ENCODE measurements at regions not wholly inside any gene's neighbourhood (a gene's known extent, or its start where the extent isn't known, plus 50 kb on each side); places are given as distances from the start of the nearest gene placed in this dataset.

DNA sequence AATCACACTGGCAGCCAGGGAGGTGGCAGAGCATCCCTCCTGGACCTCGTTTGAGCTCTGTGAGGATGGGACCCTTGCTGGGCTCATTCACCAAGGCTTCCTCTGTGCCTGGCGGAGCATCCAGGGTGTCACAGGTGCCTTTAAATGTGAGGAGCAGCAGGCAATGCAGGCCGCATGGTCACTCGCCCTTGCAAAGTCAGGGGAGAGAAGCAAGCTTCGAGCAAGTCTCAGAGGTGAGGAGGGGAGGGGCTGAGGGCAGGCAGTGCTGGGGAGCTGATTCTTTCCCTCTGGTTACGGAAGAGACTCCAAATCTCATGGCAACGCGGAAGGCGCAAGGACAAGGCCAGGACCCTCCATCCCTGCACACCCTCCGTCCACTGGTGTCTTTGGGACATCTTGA, 182.7 kb upstream of the PMEPA1 start:
- no peaks in the 10 kb centered on the region for H3K9me3 Mint-ChIP-seq
- H3K4me3 Mint-ChIP-seq = no peak overlapping the region
- no peak overlapping the region for H3K27ac Mint-ChIP-seq
- peaks cover 13% of the 10 kb centered on the region for H3K27me3 Mint-ChIP-seq
- no peaks in the 10 kb centered on the region for H3K36me3 Mint-ChIP-seq (ENCODE audit: low read depth)
- no peaks in the 10 kb centered on the region for H3K4me1 Mint-ChIP-seq (ENCODE audit: low read depth)

GRCh38 chr20:57891014-57891413, 181.2 kb upstream of the PMEPA1 start:
- Mint-ChIP-seq H3K4me1 (ENCODE audit: low read depth) (no peaks in the 10 kb centered on the region), H3K9me3 (no peaks in the 10 kb centered on the region), H3K27ac (no peak overlapping the region), H3K4me3 (no peak overlapping the region), H3K36me3 (ENCODE audit: low read depth) (no peaks in the 10 kb centered on the region), H3K27me3 (peaks cover 16% of the 10 kb centered on the region)

DNA sequence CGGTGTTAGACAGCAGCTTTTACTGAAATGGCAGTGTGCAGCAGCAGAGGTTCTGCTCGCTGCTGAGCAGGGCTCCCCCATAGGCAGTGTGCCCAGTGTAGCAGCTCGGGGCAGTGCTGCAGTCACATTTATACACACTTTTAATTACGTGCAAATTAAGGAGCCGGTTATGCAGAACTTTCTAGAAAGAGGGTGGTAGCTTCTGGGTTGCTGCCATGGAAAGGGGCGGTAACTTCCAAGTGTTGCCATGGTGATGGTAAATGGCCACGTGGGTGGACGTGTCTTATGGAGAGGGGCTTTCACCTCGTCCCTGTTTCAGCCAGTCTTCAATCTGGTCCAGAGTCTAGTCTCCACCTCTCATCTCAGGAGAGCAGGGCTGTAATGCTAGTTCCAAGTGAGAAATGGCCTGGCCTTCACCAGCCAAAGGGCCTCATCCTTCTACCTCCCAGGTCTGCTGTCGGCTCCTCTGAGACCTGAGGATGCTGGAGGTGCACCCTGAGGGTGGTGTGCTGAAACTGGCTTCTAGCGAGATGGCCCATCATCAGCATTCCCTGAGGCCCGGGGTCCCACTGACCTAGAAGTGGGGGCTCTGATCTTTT, 180.5 kb upstream of the PMEPA1 start:
- no peak overlapping the region for H3K27ac Mint-ChIP-seq
- no peaks in the 10 kb centered on the region for H3K4me1 Mint-ChIP-seq (ENCODE audit: low read depth)
- H3K9me3 Mint-ChIP-seq = no peaks in the 10 kb centered on the region
- H3K36me3 Mint-ChIP-seq (ENCODE audit: low read depth) = no peaks in the 10 kb centered on the region
- peaks cover 16% of the 10 kb centered on the region for H3K27me3 Mint-ChIP-seq
- H3K4me3 Mint-ChIP-seq = no peak overlapping the region

- H3K4me1 Mint-ChIP-seq (ENCODE audit: low read depth) = no peaks in the 10 kb centered on the region
- H3K27me3 Mint-ChIP-seq = peaks cover 15% of the 10 kb centered on the region
- H3K27ac Mint-ChIP-seq = no peak overlapping the region
- H3K4me3 Mint-ChIP-seq = no peak overlapping the region
- H3K36me3 Mint-ChIP-seq (ENCODE audit: low read depth) = no peaks in the 10 kb centered on the region
- no peaks in the 10 kb centered on the region for H3K9me3 Mint-ChIP-seq
These were observed 178.8 kb upstream of the PMEPA1 start for GRCh38 chr20:57888591-57888990.

GRCh38 chr20:57884956-57885355, 175.1 kb upstream of the PMEPA1 start:
- H3K9me3 Mint-ChIP-seq = no peaks in the 10 kb centered on the region
- no peak overlapping the region for H3K4me3 Mint-ChIP-seq
- no peaks in the 10 kb centered on the region for H3K36me3 Mint-ChIP-seq (ENCODE audit: low read depth)
- peaks cover 10% of the 10 kb centered on the region for H3K27me3 Mint-ChIP-seq
- H3K27ac Mint-ChIP-seq = no peak overlapping the region
- no peaks in the 10 kb centered on the region for H3K4me1 Mint-ChIP-seq (ENCODE audit: low read depth)

- Mint-ChIP-seq H3K4me3 (no peak overlapping the region), H3K4me1 (ENCODE audit: low read depth) (no peaks in the 10 kb centered on the region), H3K27ac (no peak overlapping the region), H3K36me3 (ENCODE audit: low read depth) (no peaks in the 10 kb centered on the region), H3K27me3 (peaks cover 6% of the 10 kb centered on the region), H3K9me3 (no peaks in the 10 kb centered on the region)
These were observed 173.9 kb upstream of the PMEPA1 start for GRCh38 chr20:57883761-57884160.

DNA sequence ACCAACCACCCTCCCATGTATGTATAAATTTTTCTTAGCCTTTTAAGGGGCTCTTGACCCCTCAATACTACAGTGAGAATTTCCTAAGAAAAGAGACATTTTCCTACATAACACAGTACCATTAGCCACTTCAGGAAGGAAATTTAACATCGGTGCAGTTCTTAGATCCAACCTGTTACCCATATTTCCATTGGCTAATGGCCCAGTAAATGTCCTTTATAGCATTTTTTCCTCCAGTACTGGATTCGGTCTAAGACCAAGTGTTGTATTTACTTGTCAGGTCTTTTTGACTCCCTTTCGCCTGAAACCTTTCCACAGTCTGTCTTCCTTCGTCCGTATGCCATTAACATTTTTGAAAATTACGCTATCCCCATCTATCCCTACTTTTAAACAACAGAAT, 173.4 kb upstream of the PMEPA1 start:
- no peaks in the 10 kb centered on the region for H3K4me1 Mint-ChIP-seq (ENCODE audit: low read depth)
- H3K27ac Mint-ChIP-seq = no peak overlapping the region
- no peak overlapping the region for H3K4me3 Mint-ChIP-seq
- H3K27me3 Mint-ChIP-seq = peaks cover 6% of the 10 kb centered on the region
- H3K9me3 Mint-ChIP-seq = no peaks in the 10 kb centered on the region
- H3K36me3 Mint-ChIP-seq (ENCODE audit: low read depth) = no peaks in the 10 kb centered on the region

DNA sequence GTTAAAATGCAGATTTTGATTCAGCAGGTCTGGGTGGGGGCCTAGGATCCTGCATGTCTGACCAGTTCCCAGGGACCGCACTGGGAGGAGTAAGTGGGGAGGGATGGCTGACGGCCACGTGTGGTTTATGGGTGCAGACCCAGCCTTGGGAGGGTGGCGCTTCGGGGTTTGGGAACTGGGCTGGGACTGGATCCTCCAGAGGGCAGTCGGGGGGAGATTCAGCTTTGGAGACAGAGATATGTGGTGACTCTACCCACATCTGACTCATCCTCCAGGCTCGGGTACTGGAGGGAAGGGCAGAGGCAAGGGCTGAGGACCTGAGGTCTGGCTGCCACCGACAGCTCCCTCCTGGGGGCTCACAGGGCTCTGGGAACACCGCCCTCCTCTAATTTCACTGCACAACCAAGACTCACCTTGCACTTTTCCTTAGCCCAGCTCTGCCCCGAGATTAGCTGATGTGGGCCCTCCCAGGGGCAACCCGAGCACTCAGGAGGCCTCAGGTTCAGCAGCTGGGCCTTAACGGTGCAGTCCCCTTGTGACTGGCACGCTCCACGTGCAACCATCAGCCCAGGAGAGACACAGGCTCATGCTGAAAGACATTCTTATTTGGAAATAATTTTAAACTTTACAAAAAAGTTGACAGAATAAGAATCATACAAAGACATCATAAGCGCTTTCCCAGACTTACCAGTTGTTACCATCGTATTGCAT, 172.8 kb upstream of the PMEPA1 start:
- no peaks in the 10 kb centered on the region for H3K36me3 Mint-ChIP-seq (ENCODE audit: low read depth)
- H3K9me3 Mint-ChIP-seq = no peaks in the 10 kb centered on the region
- H3K27ac Mint-ChIP-seq = no peak overlapping the region
- H3K4me3 Mint-ChIP-seq = no peak overlapping the region
- no peaks in the 10 kb centered on the region for H3K4me1 Mint-ChIP-seq (ENCODE audit: low read depth)
- peaks cover 4% of the 10 kb centered on the region for H3K27me3 Mint-ChIP-seq

- Mint-ChIP-seq H3K36me3 (ENCODE audit: low read depth) (no peaks in the 10 kb centered on the region), H3K27me3 (no peaks in the 10 kb centered on the region), H3K4me1 (ENCODE audit: low read depth) (no peaks in the 10 kb centered on the region), H3K4me3 (no peak overlapping the region), H3K9me3 (no peaks in the 10 kb centered on the region), H3K27ac (no peak overlapping the region)
These were observed 171.9 kb upstream of the PMEPA1 start for GRCh38 chr20:57881466-57882385.

DNA sequence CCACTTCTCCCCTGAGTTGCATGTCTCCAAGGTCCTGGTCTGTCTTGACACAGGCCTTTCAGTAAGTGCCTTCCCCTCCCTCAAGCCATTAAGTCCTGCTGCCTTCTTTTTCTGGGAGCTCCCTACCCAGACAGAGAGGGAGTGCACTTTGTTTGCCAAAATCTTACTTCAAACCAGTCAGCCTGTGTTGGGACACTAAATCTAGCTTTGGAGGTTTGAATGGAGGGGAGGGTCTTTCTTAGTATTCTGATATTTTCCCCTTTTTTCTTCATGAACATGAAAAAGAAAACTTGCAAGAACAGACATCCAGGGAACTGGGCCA, 170.7 kb upstream of the PMEPA1 start:
- H3K27ac Mint-ChIP-seq = no peak overlapping the region
- H3K9me3 Mint-ChIP-seq = no peaks in the 10 kb centered on the region
- no peaks in the 10 kb centered on the region for H3K36me3 Mint-ChIP-seq (ENCODE audit: low read depth)
- H3K4me1 Mint-ChIP-seq (ENCODE audit: low read depth) = no peaks in the 10 kb centered on the region
- H3K4me3 Mint-ChIP-seq = no peak overlapping the region
- no peaks in the 10 kb centered on the region for H3K27me3 Mint-ChIP-seq

DNA sequence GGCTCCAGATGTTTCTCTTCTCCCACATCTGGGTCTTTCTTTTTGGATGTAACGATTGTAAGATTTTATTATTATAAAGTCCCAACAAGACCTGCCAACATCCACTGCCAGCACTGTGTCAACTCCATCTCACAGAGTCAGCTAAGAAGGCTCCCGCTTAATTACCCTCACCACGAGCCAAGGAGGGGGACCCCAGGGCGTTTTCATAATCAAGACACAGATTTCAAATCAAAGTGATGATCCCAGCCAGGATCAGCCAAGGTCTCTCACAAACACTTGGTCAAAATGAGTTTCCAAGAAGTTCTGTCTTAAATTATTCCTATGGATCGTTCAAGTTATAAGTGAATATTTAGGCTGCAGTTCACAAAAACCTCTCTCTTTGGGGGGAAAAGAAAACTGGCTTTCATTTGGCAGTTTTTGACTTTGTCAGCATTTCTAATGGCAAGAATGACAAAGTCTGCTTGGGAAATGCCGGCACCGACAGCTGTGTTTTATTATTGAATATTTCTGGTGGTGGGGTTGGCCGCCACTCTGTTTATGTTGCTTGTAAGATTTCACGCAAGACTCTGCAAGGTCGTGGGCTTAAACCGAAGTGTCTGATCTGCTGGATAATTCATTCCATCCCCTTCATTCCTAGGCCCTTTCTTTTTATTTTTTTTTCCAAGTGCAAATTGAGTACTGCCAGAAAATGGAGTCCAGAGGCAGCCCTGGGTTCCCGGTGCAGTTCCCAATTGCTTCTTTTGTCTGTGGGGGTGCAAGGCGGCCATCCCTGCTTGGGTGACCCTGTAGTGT, 170.2 kb upstream of the PMEPA1 start:
- no peak overlapping the region for H3K27ac Mint-ChIP-seq
- no peak overlapping the region for H3K4me3 Mint-ChIP-seq
- no peaks in the 10 kb centered on the region for H3K4me1 Mint-ChIP-seq (ENCODE audit: low read depth)
- no peaks in the 10 kb centered on the region for H3K36me3 Mint-ChIP-seq (ENCODE audit: low read depth)
- no peaks in the 10 kb centered on the region for H3K27me3 Mint-ChIP-seq
- no peaks in the 10 kb centered on the region for H3K9me3 Mint-ChIP-seq

DNA sequence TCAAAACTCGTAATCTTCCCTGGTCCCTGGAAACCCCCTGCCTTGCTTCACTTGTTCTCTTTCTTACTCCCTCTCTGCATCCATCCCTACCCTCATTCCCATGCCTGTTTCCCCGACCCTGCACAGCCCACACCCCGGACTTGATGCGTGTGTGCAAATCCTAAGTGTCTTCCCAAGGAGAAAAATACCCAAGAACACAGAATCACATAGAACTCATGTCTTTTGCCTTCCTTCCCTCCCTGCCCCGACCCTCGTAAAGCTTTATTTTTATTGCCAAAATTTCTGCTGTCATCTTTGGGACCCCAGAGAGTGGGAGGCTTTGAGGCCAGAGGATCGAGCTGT, 169.6 kb upstream of the PMEPA1 start:
- Mint-ChIP-seq H3K27ac (no peak overlapping the region), H3K4me3 (no peak overlapping the region), H3K36me3 (ENCODE audit: low read depth) (no peaks in the 10 kb centered on the region), H3K4me1 (ENCODE audit: low read depth) (no peaks in the 10 kb centered on the region), H3K27me3 (no peaks in the 10 kb centered on the region), H3K9me3 (no peaks in the 10 kb centered on the region)

- Mint-ChIP-seq H3K27me3 (no peaks in the 10 kb centered on the region), H3K27ac (no peak overlapping the region), H3K9me3 (no peaks in the 10 kb centered on the region), H3K36me3 (ENCODE audit: low read depth) (no peaks in the 10 kb centered on the region), H3K4me3 (no peak overlapping the region), H3K4me1 (ENCODE audit: low read depth) (no peaks in the 10 kb centered on the region)
These were observed 169.1 kb upstream of the PMEPA1 start for GRCh38 chr20:57878786-57879424.

GRCh38 chr20:57877995-57878394, 168.2 kb upstream of the PMEPA1 start:
- no peak overlapping the region for H3K27ac Mint-ChIP-seq
- H3K4me1 Mint-ChIP-seq (ENCODE audit: low read depth) = no peaks in the 10 kb centered on the region
- H3K9me3 Mint-ChIP-seq = no peaks in the 10 kb centered on the region
- H3K36me3 Mint-ChIP-seq (ENCODE audit: low read depth) = no peaks in the 10 kb centered on the region
- no peaks in the 10 kb centered on the region for H3K27me3 Mint-ChIP-seq
- no peak overlapping the region for H3K4me3 Mint-ChIP-seq
